ENCODE measurements at regions not wholly inside any gene's neighbourhood (a gene's known extent, or its start where the extent isn't known, plus 50 kb on each side); places are given as distances from the start of the nearest gene placed in this dataset.

DNA sequence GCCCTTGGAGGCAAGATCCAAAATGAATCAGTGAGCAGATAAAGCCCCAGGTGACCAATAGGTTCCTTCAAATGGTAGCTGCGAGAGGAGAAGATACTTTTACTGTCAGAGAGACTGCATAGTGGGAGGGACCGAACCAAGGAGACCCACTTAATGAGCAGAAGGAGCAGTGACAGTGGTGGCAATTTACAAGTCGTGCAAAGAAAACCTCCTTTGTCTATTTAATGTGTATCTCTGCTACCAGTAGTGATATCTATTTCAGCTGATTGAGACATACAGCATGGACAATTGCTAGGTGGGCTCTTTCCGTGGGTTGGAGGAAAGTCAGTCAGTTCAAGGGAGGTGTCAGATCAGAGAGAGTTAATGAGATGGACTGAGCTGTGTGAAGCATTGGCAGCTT, 480.4 kb downstream of the GATA3 start:
- intact Hi-C loops (cut with DNase I): no loop called here
- DNase-seq: no peak
- ATAC-seq: no peak

DNA sequence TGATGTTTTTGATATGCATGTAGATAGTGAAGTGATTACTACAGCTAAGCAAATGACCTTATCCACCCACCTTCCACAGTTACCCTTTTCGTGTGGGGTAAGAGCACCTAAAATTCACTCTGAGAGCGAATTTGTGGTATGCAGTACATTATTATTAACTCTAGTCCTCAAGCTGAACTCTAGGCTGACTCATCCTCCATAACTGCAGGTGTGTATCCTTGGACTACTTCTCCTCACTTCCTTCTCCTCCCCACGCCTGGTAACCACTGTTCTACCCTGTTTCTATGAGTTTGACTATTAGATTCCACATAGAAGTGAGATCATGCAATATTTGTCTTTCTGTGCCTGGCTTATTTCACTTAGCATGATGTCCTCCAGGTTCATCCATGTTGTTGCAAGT, 484.6 kb downstream of the GATA3 start:
- H3K36me3 ChIP-seq: no peaks in the 10 kb centered on the region
- DNase-seq (no peak), ATAC-seq (no peak)
- TF ChIP-seq, protein P1, sequence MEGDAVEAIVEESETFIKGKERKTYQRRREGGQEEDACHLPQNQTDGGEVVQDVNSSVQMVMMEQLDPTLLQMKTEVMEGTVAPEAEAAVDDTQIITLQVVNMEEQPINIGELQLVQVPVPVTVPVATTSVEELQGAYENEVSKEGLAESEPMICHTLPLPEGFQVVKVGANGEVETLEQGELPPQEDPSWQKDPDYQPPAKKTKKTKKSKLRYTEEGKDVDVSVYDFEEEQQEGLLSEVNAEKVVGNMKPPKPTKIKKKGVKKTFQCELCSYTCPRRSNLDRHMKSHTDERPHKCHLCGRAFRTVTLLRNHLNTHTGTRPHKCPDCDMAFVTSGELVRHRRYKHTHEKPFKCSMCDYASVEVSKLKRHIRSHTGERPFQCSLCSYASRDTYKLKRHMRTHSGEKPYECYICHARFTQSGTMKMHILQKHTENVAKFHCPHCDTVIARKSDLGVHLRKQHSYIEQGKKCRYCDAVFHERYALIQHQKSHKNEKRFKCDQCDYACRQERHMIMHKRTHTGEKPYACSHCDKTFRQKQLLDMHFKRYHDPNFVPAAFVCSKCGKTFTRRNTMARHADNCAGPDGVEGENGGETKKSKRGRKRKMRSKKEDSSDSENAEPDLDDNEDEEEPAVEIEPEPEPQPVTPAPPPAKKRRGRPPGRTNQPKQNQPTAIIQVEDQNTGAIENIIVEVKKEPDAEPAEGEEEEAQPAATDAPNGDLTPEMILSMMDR (IDR thresholded peaks at IDR 0.05): no peak
- intact Hi-C loops (cut with DNase I): no loop called here
- no peaks in the 10 kb centered on the region for H3K27me3 ChIP-seq
- no peak overlapping the region for H3K4me3 ChIP-seq
- no peak overlapping the region for H3K27ac ChIP-seq
- H3K9me3 ChIP-seq: peaks cover 0 to 4% of the 10 kb centered on the region in 2 donors
- no peaks in the 10 kb centered on the region for H3K4me1 ChIP-seq

More for the DNA sequence above, 480.4 kb downstream of the GATA3 start:
- H3K27me3 ChIP-seq: no peaks in the 10 kb centered on the region
- TF ChIP-seq, protein P1 (IDR thresholded peaks at IDR 0.05): no peak
- no peak overlapping the region for H3K4me3 ChIP-seq
- peaks cover 0 to 4% of the 10 kb centered on the region in 2 donors for H3K9me3 ChIP-seq
- H3K36me3 ChIP-seq: no peaks in the 10 kb centered on the region
- no peak overlapping the region for H3K27ac ChIP-seq
- H3K4me1 ChIP-seq: no peaks in the 10 kb centered on the region

DNA sequence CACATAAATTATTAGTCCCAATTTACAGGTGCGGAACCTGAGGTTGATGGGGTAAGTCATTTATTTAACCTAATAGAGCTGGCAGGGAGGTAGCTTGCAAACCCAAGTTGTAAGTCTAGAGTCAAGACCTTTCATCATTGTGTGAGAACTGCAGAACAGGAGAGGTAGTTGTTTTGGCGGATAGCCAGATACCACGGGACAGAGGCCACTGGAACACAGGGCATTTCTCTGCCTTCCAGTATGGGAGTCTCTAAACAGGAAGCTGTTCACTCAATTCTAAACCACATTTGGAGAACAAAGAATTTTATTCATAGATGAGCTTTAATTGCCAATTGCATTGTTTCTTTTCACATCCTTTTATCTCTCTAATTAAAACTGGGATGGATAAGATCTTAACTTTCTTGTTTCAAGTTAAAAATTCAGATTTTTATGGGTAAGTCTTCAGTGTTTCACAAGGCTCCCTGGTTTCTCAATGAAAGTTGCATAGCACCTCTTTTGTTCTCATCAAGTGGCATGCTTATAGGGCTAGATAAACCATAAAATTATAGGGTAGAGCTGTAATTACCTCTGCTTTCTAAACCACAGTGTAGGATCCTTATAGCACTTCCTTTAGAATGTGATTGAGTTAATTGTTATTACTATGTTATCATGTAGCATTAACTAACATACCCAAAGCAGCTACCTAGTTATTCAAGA, 489.0 kb downstream of the GATA3 start:
- ATAC-seq (peak; percentile 48), DNase-seq (no peak)
- peaks cover 0 to 4% of the 10 kb centered on the region in 2 donors for H3K9me3 ChIP-seq
- H3K36me3 ChIP-seq: no peaks in the 10 kb centered on the region
- no peaks in the 10 kb centered on the region for H3K27me3 ChIP-seq
- H3K4me3 ChIP-seq: no peak overlapping the region
- TF ChIP-seq, protein P1 (IDR thresholded peaks at IDR 0.05): no peak
- H3K4me1 ChIP-seq: no peaks in the 10 kb centered on the region
- intact Hi-C loops (cut with DNase I): no loop called here
- H3K27ac ChIP-seq: no peak overlapping the region

DNA sequence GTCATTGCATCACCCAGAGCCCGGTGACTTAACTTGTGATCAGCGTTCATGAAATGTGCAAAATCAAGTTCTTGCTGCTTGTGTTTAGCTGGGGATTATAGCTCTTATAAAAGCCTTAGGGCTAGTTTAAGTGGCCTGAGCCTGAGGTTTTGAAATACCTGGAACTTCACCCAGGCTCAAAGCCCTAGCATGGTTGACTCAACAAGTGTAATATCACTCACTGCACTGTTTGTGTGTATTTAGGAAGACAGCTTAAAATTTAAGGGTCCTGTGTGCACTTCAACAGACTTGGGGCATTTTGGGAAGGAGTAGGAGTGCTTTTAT, 489.5 kb downstream of the GATA3 start:
- H3K27ac ChIP-seq: no peak overlapping the region
- no peak overlapping the region for H3K4me3 ChIP-seq
- no peaks in the 10 kb centered on the region for H3K4me1 ChIP-seq
- no peaks in the 10 kb centered on the region for H3K36me3 ChIP-seq
- peaks cover 0 to 4% of the 10 kb centered on the region in 2 donors for H3K9me3 ChIP-seq
- TF ChIP-seq, protein P1 (IDR thresholded peaks at IDR 0.05): no peak
- H3K27me3 ChIP-seq: no peaks in the 10 kb centered on the region
- peak in 1 of 4 donors; percentile 33 for DNase-seq
- intact Hi-C loops (cut with DNase I): no loop called here
- peak; percentile 93 for ATAC-seq

DNA sequence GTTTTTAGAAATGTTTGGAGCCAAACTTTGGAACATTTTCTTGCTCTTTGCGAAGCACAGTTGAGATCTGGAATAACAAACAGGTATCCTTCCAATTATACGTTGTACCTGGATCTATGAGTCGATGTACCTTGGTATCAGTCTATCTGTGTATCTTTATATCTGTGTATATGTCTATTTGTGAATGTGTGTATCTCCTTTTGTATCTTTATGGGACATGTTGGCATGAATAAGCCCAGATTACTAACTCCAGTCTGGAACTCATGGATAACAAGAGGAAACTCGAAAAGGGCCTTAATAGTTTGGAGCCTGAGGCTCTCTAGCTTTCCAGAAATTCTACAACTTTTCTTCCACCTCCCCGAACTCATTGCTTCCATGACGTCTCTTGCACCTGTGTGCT, 490.0 kb downstream of the GATA3 start:
- H3K27me3 ChIP-seq: no peaks in the 10 kb centered on the region
- DNase-seq (no peak), ATAC-seq (no peak)
- no peaks in the 10 kb centered on the region for H3K36me3 ChIP-seq
- intact Hi-C loops (cut with DNase I): no loop called here
- no peaks in the 10 kb centered on the region for H3K4me1 ChIP-seq
- no peak overlapping the region for H3K4me3 ChIP-seq
- H3K9me3 ChIP-seq: no peaks in the 10 kb centered on the region
- TF ChIP-seq, protein P1 (IDR thresholded peaks at IDR 0.05): no peak
- H3K27ac ChIP-seq: no peak overlapping the region
